B cell (primary cell): ENCODE measurements at regions not wholly inside any gene's neighbourhood (a gene's known extent, or its start where the extent isn't known, plus 50 kb on each side); places are given as distances from the start of the nearest gene placed in this dataset.

Experiments
- ATAC-seq: fragments of 200-7000 bp; cut with Tn5 transposase; one replicate; pipeline ENCODE4 v1.10.0; 2021; ENCODE audit warnings: low read depth, mild to moderate bottlenecking, moderate number of reproducible peaks, moderate library complexity
- CTCF ChIA-PET: fragments of 350-600 bp; sonication (Branson Sonifier 250); formaldehyde crosslinking; loops from one replicate; lab custom pipeline; 2021; ENCODE audit warnings: antibody characterized with exemption, inconsistent platforms; lab: Charles Lee
- POLR2A ChIA-PET: fragments of 350-600 bp; sonication (Branson Sonifier 250); formaldehyde crosslinking; loops from one replicate; lab custom pipeline; 2021; ENCODE audit warnings: antibody characterized with exemption; lab: Charles Lee
- DNase-seq: peaks from one replicate; pipeline ENCODE4 v3.0.0; 2013
- H2AFZ ChIP-seq: 2 replicates; pipeline ENCODE4 v1.6.1; 2012; ENCODE audit warnings: mild to moderate bottlenecking, low read depth, low read length; ENCODE audit not compliant: insufficient read depth, poor library complexity, severe bottlenecking
- H3K27ac ChIP-seq, 2 donors: 1 replicate in 1 of 2; 2 replicates in 1 of 2; pipeline ENCODE4 v1.5.1; 2012 to 2013; ENCODE audit warnings: low read length in 2 of 2, mild to moderate bottlenecking in 2 of 2, moderate library complexity in 1 of 2
- H3K27me3 ChIP-seq, 4 experiments: fragments of 200-600 bp in 1 of 4; sonication (generic) in 1 of 4; replicated peaks in 1 of 4; 1 replicate in 2 of 4; 2 replicates in 2 of 4; pipeline versions ENCODE4 v1.6.1 to v1.7.0; 2013 to 2016; ENCODE audit warnings: low read length in 3 of 4, mild to moderate bottlenecking in 2 of 4, mixed read lengths in 1 of 4, moderate library complexity in 1 of 4; ENCODE audit not compliant: insufficient read depth in 4 of 4, control insufficient read depth in 3 of 4; ENCODE audit errors: control extremely low read depth in 1 of 4
- H3K36me3 ChIP-seq, 2 experiments: replicated peaks in 1 of 2; 1 replicate in 1 of 2; 2 replicates in 1 of 2; pipeline versions ENCODE4 v1.6.1 to v1.7.1; 2013; ENCODE audit warnings: low read length in 1 of 2; ENCODE audit not compliant: insufficient read depth in 2 of 2, control insufficient read depth in 1 of 2; ENCODE audit errors: control extremely low read depth in 1 of 2, extremely low read depth in 1 of 2
- H3K4me1 ChIP-seq, 2 donors: fragments of 200-600 bp in 1 of 2; sonication (generic) in 1 of 2; 1 replicate in 1 of 2; 2 replicates in 1 of 2; pipeline versions ENCODE4 v1.5.1 to v1.6.1; 2013 to 2017; ENCODE audit warnings: low read length in 2 of 2; ENCODE audit not compliant: control insufficient read depth in 2 of 2, insufficient read depth in 2 of 2
- H3K4me2 ChIP-seq: replicated peaks from 2 replicates; pipeline ENCODE3; 2012; ENCODE audit warnings: mild to moderate bottlenecking, low read depth, low read length; ENCODE audit not compliant: poor library complexity, severe bottlenecking
- H3K4me3 ChIP-seq, 5 experiments: fragments of 200-600 bp in 1 of 5; sonication (generic) in 1 of 5; 1 replicate in 3 of 5; 2 replicates in 2 of 5; pipeline versions ENCODE4 v1.5.1 to v1.7.0; 2011 to 2016; ENCODE audit warnings: low read length in 4 of 5, mild to moderate bottlenecking in 4 of 5, low read depth in 2 of 5, control low read depth in 1 of 5, moderate library complexity in 1 of 5; ENCODE audit not compliant: insufficient read depth in 1 of 5; ENCODE audit errors: control extremely low read depth in 1 of 5, extremely low read depth in 1 of 5
- H3K79me2 ChIP-seq: fragments of 200-600 bp; sonication (generic); one replicate; pipeline ENCODE4 v1.6.0; 2016; ENCODE audit warnings: low read length; ENCODE audit not compliant: control insufficient read depth, insufficient read depth
- H3K9ac ChIP-seq: fragments of 200-600 bp; sonication (generic); 2 replicates; pipeline ENCODE4 v1.6.1; 2017; ENCODE audit warnings: mild to moderate bottlenecking, low read length, moderate library complexity
- H3K9me3 ChIP-seq, 3 donors: one replicate each; pipeline versions ENCODE4 v1.6.1 to v1.7.1; 2013; ENCODE audit warnings: low read length in 2 of 3; ENCODE audit not compliant: control insufficient read depth in 2 of 3, insufficient read depth in 1 of 3; ENCODE audit errors: control extremely low read depth in 1 of 3
- H4K20me1 ChIP-seq: 2 replicates; pipeline ENCODE4 v1.6.0; 2012; ENCODE audit warnings: mild to moderate bottlenecking, low read length; ENCODE audit not compliant: insufficient read depth, control insufficient read depth, poor library complexity, severe bottlenecking
- H3K27ac Mint-ChIP-seq: one replicate; pipeline ENCODE4 v1.8.0; 2021; ENCODE audit warnings: mixed read lengths
- H3K27me3 Mint-ChIP-seq: one replicate; pipeline ENCODE4 v1.8.0; 2021; ENCODE audit warnings: mixed read lengths
- H3K4me1 Mint-ChIP-seq: one replicate; pipeline ENCODE4 v1.8.0; 2021; ENCODE audit warnings: mixed read lengths
- H3K4me3 Mint-ChIP-seq: one replicate; pipeline ENCODE4 v1.8.0; 2021; ENCODE audit warnings: mixed read lengths
- H3K9me3 Mint-ChIP-seq: one replicate; pipeline ENCODE4 v1.8.0; 2022; ENCODE audit warnings: mixed read lengths; ENCODE audit not compliant: insufficient read depth
- EZH2 ChIP-seq: IDR thresholded peaks from 2 replicates; pipeline ENCODE4 v1.6.1; 2012; ENCODE audit warnings: borderline replicate concordance, low read depth, mild to moderate bottlenecking, moderate library complexity, low read length; ENCODE audit not compliant: insufficient read depth, poor library complexity, severe bottlenecking
- WGBS: methylation state at CpG from one replicate; pipeline ENCODE4 v1.1.5; 2013; ENCODE audit warnings: missing lambda C conversion rate; ENCODE audit not compliant: insufficient coverage; 5-methylcytosine and 5-hydroxymethylcytosine counted together
- intact Hi-C: fragments of 100-400 bp; cut with micrococcal nuclease; formaldehyde crosslinking; loops from one replicate; pipeline ENCODE4 v1.10.0; 2022
- TF ChIP-seq, protein P1 (sequence below): fragments of 200-600 bp; IDR thresholded peaks from one replicate; pipeline ENCODE4 v1.8.0; 2022; ENCODE audit warnings: antibody characterized with exemption, mild to moderate bottlenecking

DNA sequence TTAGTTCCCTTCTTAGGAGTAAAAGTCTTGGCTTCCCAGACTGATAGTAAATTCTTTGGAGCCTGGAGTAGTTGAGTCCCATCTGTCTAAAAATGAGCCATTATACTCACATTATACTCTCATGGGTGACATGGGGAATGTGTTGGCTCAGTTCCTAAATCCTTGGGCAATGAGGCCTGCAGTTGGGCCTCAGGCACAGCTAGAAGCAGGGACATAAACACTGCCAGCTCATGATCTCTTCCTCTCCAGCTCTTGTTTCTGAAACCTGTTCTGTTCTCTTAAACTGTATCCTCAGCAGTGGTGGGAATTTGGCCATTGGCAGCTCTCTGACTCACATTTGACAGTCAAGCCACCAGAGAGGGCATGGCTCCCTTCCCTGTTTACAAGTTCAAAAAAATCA lies 212.5 kb downstream of the SPATA18 start:
- H4K20me1 ChIP-seq = no peaks in the 10 kb centered on the region
- H3K4me2 ChIP-seq = no peak overlapping the region
- intact Hi-C loops = no loop called here
- no peak overlapping the region for H3K27ac Mint-ChIP-seq
- H3K9ac ChIP-seq = no peak overlapping the region
- ATAC-seq (no peak), DNase-seq (no peak)
- no peak overlapping the region for H2AFZ ChIP-seq
- H3K4me1 ChIP-seq = no peaks in the 10 kb centered on the region
- H3K27me3 Mint-ChIP-seq = no peaks in the 10 kb centered on the region
- no peaks in the 10 kb centered on the region for H3K9me3 Mint-ChIP-seq
- no peaks in the 10 kb centered on the region for H3K9me3 ChIP-seq
- ChIA-PET POLR2A (no interaction called here), CTCF (no interaction called here)
- no peaks in the 10 kb centered on the region for H3K79me2 ChIP-seq
- no peaks in the 10 kb centered on the region for H3K36me3 ChIP-seq
- no peak for TF ChIP-seq EZH2
- TF ChIP-seq, protein P1, sequence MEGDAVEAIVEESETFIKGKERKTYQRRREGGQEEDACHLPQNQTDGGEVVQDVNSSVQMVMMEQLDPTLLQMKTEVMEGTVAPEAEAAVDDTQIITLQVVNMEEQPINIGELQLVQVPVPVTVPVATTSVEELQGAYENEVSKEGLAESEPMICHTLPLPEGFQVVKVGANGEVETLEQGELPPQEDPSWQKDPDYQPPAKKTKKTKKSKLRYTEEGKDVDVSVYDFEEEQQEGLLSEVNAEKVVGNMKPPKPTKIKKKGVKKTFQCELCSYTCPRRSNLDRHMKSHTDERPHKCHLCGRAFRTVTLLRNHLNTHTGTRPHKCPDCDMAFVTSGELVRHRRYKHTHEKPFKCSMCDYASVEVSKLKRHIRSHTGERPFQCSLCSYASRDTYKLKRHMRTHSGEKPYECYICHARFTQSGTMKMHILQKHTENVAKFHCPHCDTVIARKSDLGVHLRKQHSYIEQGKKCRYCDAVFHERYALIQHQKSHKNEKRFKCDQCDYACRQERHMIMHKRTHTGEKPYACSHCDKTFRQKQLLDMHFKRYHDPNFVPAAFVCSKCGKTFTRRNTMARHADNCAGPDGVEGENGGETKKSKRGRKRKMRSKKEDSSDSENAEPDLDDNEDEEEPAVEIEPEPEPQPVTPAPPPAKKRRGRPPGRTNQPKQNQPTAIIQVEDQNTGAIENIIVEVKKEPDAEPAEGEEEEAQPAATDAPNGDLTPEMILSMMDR = no peak
- H3K4me3 Mint-ChIP-seq = no peak overlapping the region
- peaks cover 3% of the 10 kb centered on the region for H3K4me1 Mint-ChIP-seq
- no peak overlapping the region for H3K4me3 ChIP-seq
- H3K27me3 ChIP-seq = no peaks in the 10 kb centered on the region
- H3K27ac ChIP-seq = no peak overlapping the region

DNA sequence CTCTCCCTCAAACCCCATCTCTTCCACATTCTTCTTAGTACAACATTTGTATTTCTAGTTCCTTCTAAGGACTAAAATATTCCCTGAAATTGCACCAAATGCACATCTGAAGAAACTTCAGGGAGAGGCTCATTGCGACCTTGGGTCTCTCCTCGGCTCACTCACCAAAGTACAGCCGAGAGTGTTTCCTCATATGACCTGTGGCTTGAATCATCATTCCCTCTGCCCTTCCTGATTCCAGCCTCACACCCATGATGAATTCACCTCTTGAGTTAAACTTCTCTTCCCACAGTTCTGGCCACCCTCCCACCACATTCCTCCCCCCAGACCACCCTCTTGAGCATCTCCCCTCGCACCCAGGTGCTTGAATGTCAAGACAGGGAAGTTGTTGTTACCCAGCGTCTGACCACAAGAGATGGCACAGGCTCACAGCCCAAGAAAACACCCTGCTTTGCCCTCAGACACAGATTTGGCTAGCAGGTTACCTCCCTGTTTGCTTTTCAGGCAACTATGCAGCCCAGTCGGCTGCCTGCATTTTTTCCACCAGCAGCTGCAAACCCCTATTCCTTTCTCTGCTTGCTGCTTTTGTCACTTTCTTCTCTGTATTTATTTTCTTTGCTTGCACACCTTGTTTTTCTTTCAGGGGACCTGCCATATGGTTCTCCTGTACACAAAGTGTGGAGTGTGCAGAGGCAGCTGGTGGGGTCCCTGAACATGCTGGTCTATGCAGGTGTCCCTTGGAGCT lies 214.8 kb downstream of the SPATA18 start:
- no peak overlapping the region for H2AFZ ChIP-seq
- no peak overlapping the region for H3K4me3 Mint-ChIP-seq
- no peak for ATAC-seq
- ChIA-PET POLR2A (no interaction called here), CTCF (no interaction called here)
- no peaks in the 10 kb centered on the region for H4K20me1 ChIP-seq
- H3K27ac Mint-ChIP-seq = no peak overlapping the region
- H3K9me3 ChIP-seq = no peaks in the 10 kb centered on the region
- H3K79me2 ChIP-seq = no peaks in the 10 kb centered on the region
- H3K4me3 ChIP-seq = no peak overlapping the region
- H3K36me3 ChIP-seq = no peaks in the 10 kb centered on the region
- no peaks in the 10 kb centered on the region for H3K27me3 ChIP-seq
- no peak for DNase-seq
- intact Hi-C loops = no loop called here
- H3K9ac ChIP-seq = no peak overlapping the region
- H3K27ac ChIP-seq = no peak overlapping the region
- TF ChIP-seq, protein P1 = no peak
- TF ChIP-seq EZH2 = no peak
- H3K27me3 Mint-ChIP-seq = no peaks in the 10 kb centered on the region
- no peak overlapping the region for H3K4me2 ChIP-seq
- WGBS = 84% methylated on average over 6 of the region's 6 CpGs
- H3K4me1 ChIP-seq = no peaks in the 10 kb centered on the region
- no peaks in the 10 kb centered on the region for H3K9me3 Mint-ChIP-seq
- no peaks in the 10 kb centered on the region for H3K4me1 Mint-ChIP-seq
